K562 (cell line): ENCODE measurements at regions not wholly inside any gene's neighbourhood (a gene's known extent, or its start where the extent isn't known, plus 50 kb on each side); places are given as distances from the start of the nearest gene placed in this dataset.

ENCODE experiments used
- ATAC-seq: fragments of 200-7000 bp; cut with Tn5 transposase; 3 replicates; pipeline ENCODE4 v1.9.1; 2020; ENCODE audit warnings: moderate library complexity
- BruUV-seq: library from RNA; stranded (reverse); fragments of 400-500 nt; replicated peaks from 2 replicates; lab custom pipeline; 2021; lab: Mats Ljungman, UMichigan
- CTCF ChIA-PET: fragments of 300-600 bp; formaldehyde crosslinking; extraction: SDS; loops from one replicate; lab custom pipeline; 2021; ENCODE audit warnings: low intra/inter-chr PET ratio; lab: Yijun Ruan, JAX
- POLR2A ChIA-PET: fragments of 300-600, 350-650 bp; sonication (Branson Sonifier 250); formaldehyde crosslinking; extraction: SDS; loops from one replicate; lab custom pipeline; 2021; ENCODE audit warnings: antibody characterized with exemption, inconsistent platforms; lab: Yijun Ruan, JAX
- DNase-seq, 4 experiments: peaks; one replicate each; pipeline versions ENCODE4 v3.0.0 to v3.0.0-alpha.2; 2011 to 2018; ENCODE audit warnings: low spot score in 3 of 4, mixed read lengths in 3 of 4; ENCODE audit errors: extremely low read depth in 1 of 4
- FAIRE-seq: peaks from 2 replicates; lab custom pipeline; 2011; peaks lifted over from hg19 to GRCh38; lab: Jason Lieb, UNC
- H2AFZ ChIP-seq: 2 replicates; pipeline ENCODE4 v1.6.0; 2011; ENCODE audit warnings: low read depth, low read length, control low read depth, inconsistent platforms
- H3K27ac ChIP-seq: fragments of 200-600 bp; 3 replicates; pipeline ENCODE4 v1.8.0; 2011; ENCODE audit warnings: low read depth, mild to moderate bottlenecking, control low read depth, inconsistent platforms, low read length, moderate library complexity, mixed read lengths; ENCODE audit errors: extremely low read depth
- H3K27me3 ChIP-seq, 2 experiments: fragments of 300-600 bp in 1 of 2; 2 replicates in 1 of 2; 3 replicates in 1 of 2; pipeline versions ENCODE4 v1.6.0 to v1.8.0; 2011; ENCODE audit warnings: inconsistent platforms in 2 of 2, low read length in 2 of 2, mild to moderate bottlenecking in 1 of 2, mixed read lengths in 1 of 2, moderate library complexity in 1 of 2; ENCODE audit not compliant: control insufficient read depth in 2 of 2, insufficient read depth in 2 of 2
- H3K36me3 ChIP-seq: fragments of 300-600 bp; 3 replicates; pipeline ENCODE4 v1.8.0; 2011; ENCODE audit warnings: mild to moderate bottlenecking, low read length, inconsistent platforms; ENCODE audit not compliant: control insufficient read depth, insufficient read depth
- H3K4me1 ChIP-seq, 2 experiments: fragments of 200-600 bp in 1 of 2; replicated peaks in 1 of 2; 2 replicates in 1 of 2; 3 replicates in 1 of 2; pipeline versions ENCODE4 v1.5.1 to v1.8.0; 2011; ENCODE audit warnings: inconsistent platforms in 2 of 2, low read length in 2 of 2, mild to moderate bottlenecking in 1 of 2, mixed read lengths in 1 of 2, moderate library complexity in 1 of 2; ENCODE audit not compliant: control insufficient read depth in 2 of 2, insufficient read depth in 2 of 2
- H3K4me2 ChIP-seq: 2 replicates; pipeline ENCODE4 v1.6.1; 2011; ENCODE audit warnings: low read length, control low read depth, inconsistent platforms, mixed read lengths; ENCODE audit not compliant: insufficient read depth
- H3K4me3 ChIP-seq: fragments of 200-600 bp; sonication (generic), shearing (Covaris generic); 2 replicates; pipeline ENCODE4 v1.5.1; 2016; ENCODE audit warnings: control low read depth, inconsistent platforms
- H3K79me2 ChIP-seq: fragments of 200-600 bp; 3 replicates; pipeline ENCODE4 v1.8.0; 2011; ENCODE audit warnings: low read length, inconsistent platforms; ENCODE audit not compliant: control insufficient read depth, insufficient read depth
- H3K9ac ChIP-seq, 2 experiments: 2 replicates each; pipeline versions ENCODE4 v1.6.0 to v1.6.1; 2011; ENCODE audit warnings: low read depth in 2 of 2, low read length in 2 of 2, control low read depth in 1 of 2, inconsistent platforms in 1 of 2, mild to moderate bottlenecking in 1 of 2, mixed read lengths in 1 of 2; ENCODE audit not compliant: insufficient read depth in 1 of 2
- H3K9me1 ChIP-seq: one replicate; pipeline ENCODE4 v1.6.0; 2011; ENCODE audit warnings: inconsistent platforms, mild to moderate bottlenecking, low read length, moderate library complexity; ENCODE audit not compliant: control insufficient read depth, insufficient read depth
- H3K9me3 ChIP-seq: replicated peaks from 2 replicates; pipeline ENCODE4 v1.5.1; 2011; ENCODE audit warnings: low read depth, low read length, inconsistent platforms; ENCODE audit not compliant: control insufficient read depth, insufficient read depth
- H4K20me1 ChIP-seq: replicated peaks from 2 replicates; pipeline ENCODE4 v1.6.1; 2011; ENCODE audit warnings: low read length, inconsistent platforms, mixed read lengths; ENCODE audit not compliant: control insufficient read depth, insufficient read depth
- ATF6 ChIP-seq: sonication (generic); formaldehyde crosslinking; IDR thresholded peaks from 2 replicates; pipeline ENCODE4 v1.4.0; 2020; ENCODE audit warnings: mild to moderate bottlenecking, missing genetic modification reagents
- ELF2 ChIP-seq: fragments of 250-450 bp; sonication (Bioruptor Pico); IDR thresholded peaks from 2 replicates; pipeline ENCODE4 v1.5.0; 2021; ENCODE audit warnings: mild to moderate bottlenecking
- HSF4 ChIP-seq: fragments of 250-450 bp; sonication (Bioruptor Pico); IDR thresholded peaks from 2 replicates; pipeline ENCODE4 v2.1.2; 2022; ENCODE audit warnings: mild to moderate bottlenecking, moderate library complexity, borderline replicate concordance
- IRF2 ChIP-seq: sonication (generic); formaldehyde crosslinking; IDR thresholded peaks from 2 replicates; pipeline ENCODE4 v1.8.1; 2022; ENCODE audit warnings: mild to moderate bottlenecking, missing genetic modification reagents
- MAFF ChIP-seq: IDR thresholded peaks from 2 replicates; pipeline ENCODE4 v1.6.1; 2012; ENCODE audit warnings: low read length, improper control_type of control experiment
- POLR3G ChIP-seq: IDR thresholded peaks from 2 replicates; pipeline ENCODE4 v1.6.1; 2011; ENCODE audit not compliant: insufficient read length, insufficient replicate concordance; ENCODE audit errors: extremely low read depth
- TCF3 ChIP-seq: sonication (generic); formaldehyde crosslinking; IDR thresholded peaks from 2 replicates; pipeline ENCODE4 v1.4.0; 2020; ENCODE audit warnings: mild to moderate bottlenecking, missing genetic modification reagents
- XRCC5 ChIP-seq: fragments of 200-400 bp; formaldehyde crosslinking; IDR thresholded peaks from 2 replicates; pipeline ENCODE4 v1.6.1; 2017; ENCODE audit warnings: low read depth, mild to moderate bottlenecking, low read length
- ZNF449 ChIP-seq: fragments of 250-450 bp; sonication (Bioruptor Pico); IDR thresholded peaks from 2 replicates; pipeline ENCODE4 v1.8.0; 2022; ENCODE audit warnings: moderate library complexity, mild to moderate bottlenecking, inconsistent platforms
- WGBS: fragments of 100-300 bp; shearing (Covaris generic); methylation state at CpG from one replicate; pipeline ENCODE4 v1.1.6; 2016; ENCODE audit warnings: low coverage, mixed read lengths; ENCODE audit not compliant: insufficient coverage; ENCODE audit errors: missing lambda C conversion rate; 5-methylcytosine and 5-hydroxymethylcytosine counted together
- in situ Hi-C: fragments of 300-500 bp; cut with MboI; formaldehyde crosslinking; loops from 4 replicates; pipeline ENCODE4 v1.15.0; 2018; ENCODE audit warnings: inconsistent platforms, mixed read lengths
- intact Hi-C: fragments of 100-400 bp; cut with micrococcal nuclease; formaldehyde crosslinking; loops from 2 replicates; pipeline ENCODE4 v1.14.2; 2022
- TF ChIP-seq, protein P1 (sequence below): fragments of 250-450 bp; sonication (Bioruptor Pico); IDR thresholded peaks from 2 replicates; pipeline ENCODE4 v1.4.0; 2020
- TF ChIP-seq, protein P2 (sequence below): fragments of 450-650 bp; IDR thresholded peaks from 2 replicates; pipeline ENCODE4 v1.6.1; 2017; ENCODE audit warnings: mild to moderate bottlenecking, moderate library complexity

DNA sequence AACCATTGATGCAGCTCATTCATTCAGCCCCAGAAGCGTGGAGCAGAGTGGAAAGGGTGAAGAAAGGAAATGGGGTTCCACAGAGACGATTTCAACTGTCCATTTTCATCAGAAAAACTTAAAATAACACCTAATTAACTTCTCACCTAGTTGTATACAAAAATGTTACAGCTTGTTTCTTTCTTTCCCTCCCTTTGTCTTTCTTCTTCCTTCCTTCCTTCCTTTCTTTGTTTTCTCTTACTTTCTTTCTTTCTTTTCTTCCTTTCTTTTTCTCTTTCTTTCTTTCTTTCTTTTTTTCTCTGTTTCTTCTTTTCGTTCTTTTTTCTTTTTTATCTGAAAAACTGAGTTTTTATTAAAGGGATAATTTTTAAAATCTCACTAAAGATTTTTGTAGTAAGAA lies 105.9 kb upstream of the GNAI1 start:
- no peak overlapping the region for H3K4me2 ChIP-seq
- no peaks in the 10 kb centered on the region for H3K4me1 ChIP-seq
- H3K36me3 ChIP-seq = no peaks in the 10 kb centered on the region
- no peak overlapping the region for H3K4me3 ChIP-seq
- no peaks in the 10 kb centered on the region for H3K27me3 ChIP-seq
- CTCF ChIA-PET = no interaction called here
- H3K79me2 ChIP-seq = no peaks in the 10 kb centered on the region
- no peak for FAIRE-seq
- no peak overlapping the region for H2AFZ ChIP-seq
- no peak overlapping the region for H3K9ac ChIP-seq
- H3K9me1 ChIP-seq = no peaks in the 10 kb centered on the region
- 0% methylated on average over 3 of the region's 3 CpGs for WGBS
- no peak for DNase-seq
- no peak for ATAC-seq
- in situ Hi-C loops = no loop called here
- no TSS peak for BruUV-seq
- POLR2A ChIA-PET = no interaction called here
- intact Hi-C loops = no loop called here
- no peaks in the 10 kb centered on the region for H3K9me3 ChIP-seq
- no peak overlapping the region for H3K27ac ChIP-seq
- no peaks in the 10 kb centered on the region for H4K20me1 ChIP-seq
- TF ChIP-seq TCF3 (CRISPR knock-in tag) (no peak), XRCC5 (no peak), ELF2 (CRISPR knock-in tag) (no peak), ZNF449 (CRISPR knock-in tag) (no peak), POLR3G (no peak), ATF6 (no peak), MAFF (no peak), IRF2 (CRISPR knock-in tag) (no peak), HSF4 (CRISPR knock-in tag) (no peak)
- TF ChIP-seq, protein P1, sequence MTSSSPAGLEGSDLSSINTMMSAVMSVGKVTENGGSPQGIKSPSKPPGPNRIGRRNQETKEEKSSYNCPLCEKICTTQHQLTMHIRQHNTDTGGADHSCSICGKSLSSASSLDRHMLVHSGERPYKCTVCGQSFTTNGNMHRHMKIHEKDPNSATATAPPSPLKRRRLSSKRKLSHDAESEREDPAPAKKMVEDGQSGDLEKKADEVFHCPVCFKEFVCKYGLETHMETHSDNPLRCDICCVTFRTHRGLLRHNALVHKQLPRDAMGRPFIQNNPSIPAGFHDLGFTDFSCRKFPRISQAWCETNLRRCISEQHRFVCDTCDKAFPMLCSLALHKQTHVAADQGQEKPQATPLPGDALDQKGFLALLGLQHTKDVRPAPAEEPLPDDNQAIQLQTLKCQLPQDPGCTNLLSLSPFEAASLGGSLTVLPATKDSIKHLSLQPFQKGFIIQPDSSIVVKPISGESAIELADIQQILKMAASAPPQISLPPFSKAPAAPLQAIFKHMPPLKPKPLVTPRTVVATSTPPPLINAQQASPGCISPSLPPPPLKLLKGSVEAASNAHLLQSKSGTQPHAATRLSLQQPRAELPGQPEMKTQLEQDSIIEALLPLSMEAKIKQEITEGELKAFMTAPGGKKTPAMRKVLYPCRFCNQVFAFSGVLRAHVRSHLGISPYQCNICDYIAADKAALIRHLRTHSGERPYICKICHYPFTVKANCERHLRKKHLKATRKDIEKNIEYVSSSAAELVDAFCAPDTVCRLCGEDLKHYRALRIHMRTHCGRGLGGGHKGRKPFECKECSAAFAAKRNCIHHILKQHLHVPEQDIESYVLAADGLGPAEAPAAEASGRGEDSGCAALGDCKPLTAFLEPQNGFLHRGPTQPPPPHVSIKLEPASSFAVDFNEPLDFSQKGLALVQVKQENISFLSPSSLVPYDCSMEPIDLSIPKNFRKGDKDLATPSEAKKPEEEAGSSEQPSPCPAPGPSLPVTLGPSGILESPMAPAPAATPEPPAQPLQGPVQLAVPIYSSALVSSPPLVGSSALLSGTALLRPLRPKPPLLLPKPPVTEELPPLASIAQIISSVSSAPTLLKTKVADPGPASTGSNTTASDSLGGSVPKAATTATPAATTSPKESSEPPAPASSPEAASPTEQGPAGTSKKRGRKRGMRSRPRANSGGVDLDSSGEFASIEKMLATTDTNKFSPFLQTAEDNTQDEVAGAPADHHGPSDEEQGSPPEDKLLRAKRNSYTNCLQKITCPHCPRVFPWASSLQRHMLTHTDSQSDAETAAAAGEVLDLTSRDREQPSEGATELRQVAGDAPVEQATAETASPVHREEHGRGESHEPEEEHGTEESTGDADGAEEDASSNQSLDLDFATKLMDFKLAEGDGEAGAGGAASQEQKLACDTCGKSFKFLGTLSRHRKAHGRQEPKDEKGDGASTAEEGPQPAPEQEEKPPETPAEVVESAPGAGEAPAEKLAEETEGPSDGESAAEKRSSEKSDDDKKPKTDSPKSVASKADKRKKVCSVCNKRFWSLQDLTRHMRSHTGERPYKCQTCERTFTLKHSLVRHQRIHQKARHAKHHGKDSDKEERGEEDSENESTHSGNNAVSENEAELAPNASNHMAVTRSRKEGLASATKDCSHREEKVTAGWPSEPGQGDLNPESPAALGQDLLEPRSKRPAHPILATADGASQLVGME = no peak
- TF ChIP-seq, protein P2, sequence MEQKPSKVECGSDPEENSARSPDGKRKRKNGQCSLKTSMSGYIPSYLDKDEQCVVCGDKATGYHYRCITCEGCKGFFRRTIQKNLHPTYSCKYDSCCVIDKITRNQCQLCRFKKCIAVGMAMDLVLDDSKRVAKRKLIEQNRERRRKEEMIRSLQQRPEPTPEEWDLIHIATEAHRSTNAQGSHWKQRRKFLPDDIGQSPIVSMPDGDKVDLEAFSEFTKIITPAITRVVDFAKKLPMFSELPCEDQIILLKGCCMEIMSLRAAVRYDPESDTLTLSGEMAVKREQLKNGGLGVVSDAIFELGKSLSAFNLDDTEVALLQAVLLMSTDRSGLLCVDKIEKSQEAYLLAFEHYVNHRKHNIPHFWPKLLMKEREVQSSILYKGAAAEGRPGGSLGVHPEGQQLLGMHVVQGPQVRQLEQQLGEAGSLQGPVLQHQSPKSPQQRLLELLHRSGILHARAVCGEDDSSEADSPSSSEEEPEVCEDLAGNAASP = no peak
